Tibial nerve (tissue), 4 donors: ENCODE measurements at regions not wholly inside any gene's neighbourhood (a gene's known extent, or its start where the extent isn't known, plus 50 kb on each side); places are given as distances from the start of the nearest gene placed in this dataset.

Source experiments
- EP300 ChIP-seq, 2 donors: sonication (generic); formaldehyde crosslinking; IDR thresholded peaks; one replicate each; pipeline ENCODE4 v1.6.1; 2017; ENCODE audit warnings: antibody characterized with exemption in 2 of 2, mild to moderate bottlenecking in 1 of 2
- POLR2A ChIP-seq, 2 donors: fragments of 450-650 bp; IDR thresholded peaks; one replicate each; pipeline ENCODE4 v1.6.1; 2017; ENCODE audit warnings: antibody characterized with exemption in 2 of 2, mild to moderate bottlenecking in 2 of 2, moderate library complexity in 2 of 2
- TF ChIP-seq, protein P1 (sequence below), 5 experiments: fragments of 200-600 bp in 3 of 5; fragments of 450-650 bp in 2 of 5; sonication (generic) in 3 of 5; IDR thresholded peaks; one replicate each; pipeline ENCODE4 v1.5.1; 2016 to 2019; ENCODE audit warnings: antibody characterized with exemption in 5 of 5, mild to moderate bottlenecking in 3 of 5, moderate library complexity in 2 of 5

DNA sequence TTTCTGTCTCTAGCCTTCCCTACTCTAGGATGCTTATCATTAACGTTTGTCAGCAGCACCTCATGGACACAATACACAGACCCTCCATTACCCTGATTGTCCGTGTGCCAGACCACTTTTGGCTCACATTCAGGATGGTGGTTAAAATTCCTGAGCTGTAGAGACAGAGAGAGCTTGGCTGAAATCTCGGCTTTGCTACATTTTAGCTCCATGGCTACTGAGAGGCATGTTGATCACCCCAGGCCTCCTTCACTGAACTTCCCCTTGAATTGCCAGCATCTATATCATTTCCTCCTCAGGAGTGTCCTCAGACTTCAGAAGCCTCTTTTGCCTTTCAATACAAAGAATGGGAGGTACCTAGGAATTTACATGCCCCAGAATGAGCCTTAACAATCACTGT lies 104.7 kb upstream of the ISL1 start:
- TF ChIP-seq, protein P1, sequence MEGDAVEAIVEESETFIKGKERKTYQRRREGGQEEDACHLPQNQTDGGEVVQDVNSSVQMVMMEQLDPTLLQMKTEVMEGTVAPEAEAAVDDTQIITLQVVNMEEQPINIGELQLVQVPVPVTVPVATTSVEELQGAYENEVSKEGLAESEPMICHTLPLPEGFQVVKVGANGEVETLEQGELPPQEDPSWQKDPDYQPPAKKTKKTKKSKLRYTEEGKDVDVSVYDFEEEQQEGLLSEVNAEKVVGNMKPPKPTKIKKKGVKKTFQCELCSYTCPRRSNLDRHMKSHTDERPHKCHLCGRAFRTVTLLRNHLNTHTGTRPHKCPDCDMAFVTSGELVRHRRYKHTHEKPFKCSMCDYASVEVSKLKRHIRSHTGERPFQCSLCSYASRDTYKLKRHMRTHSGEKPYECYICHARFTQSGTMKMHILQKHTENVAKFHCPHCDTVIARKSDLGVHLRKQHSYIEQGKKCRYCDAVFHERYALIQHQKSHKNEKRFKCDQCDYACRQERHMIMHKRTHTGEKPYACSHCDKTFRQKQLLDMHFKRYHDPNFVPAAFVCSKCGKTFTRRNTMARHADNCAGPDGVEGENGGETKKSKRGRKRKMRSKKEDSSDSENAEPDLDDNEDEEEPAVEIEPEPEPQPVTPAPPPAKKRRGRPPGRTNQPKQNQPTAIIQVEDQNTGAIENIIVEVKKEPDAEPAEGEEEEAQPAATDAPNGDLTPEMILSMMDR (IDR thresholded peaks at IDR 0.05), result no peak
- TF ChIP-seq POLR2A (IDR thresholded peaks at IDR 0.05), result no peak
- no peak for TF ChIP-seq EP300 (IDR thresholded peaks at IDR 0.05)
